Sciatic nerve (tissue), 2 donors: ENCODE measurements at regions not wholly inside any gene's neighbourhood (a gene's known extent, or its start where the extent isn't known, plus 50 kb on each side); places are given as distances from the start of the nearest gene placed in this dataset.

Source experiments
- ATAC-seq: fragments of 200-7000 bp; cut with Tn5 transposase; one replicate; pipeline ENCODE4 v1.9.1; 2020; ENCODE audit warnings: mild to moderate bottlenecking, moderate library complexity
- DNase-seq: peaks from one replicate; pipeline ENCODE4 v3.0.0-alpha.2; 2020; ENCODE audit warnings: low spot score
- intact Hi-C: fragments of 100-400 bp; cut with DNase I; formaldehyde crosslinking; loops from one replicate; pipeline ENCODE4 v1.14.2; 2022
- donor health status: DM: no; HTN: no; CAD: no.
- donor health status: DM: no; HTN: no; CAD: no.

- intact Hi-C loops, result no loop called here
- DNase-seq (no peak), ATAC-seq (no peak)
Measured at GRCh38 chr3:9301091-9301490, 51.6 kb upstream of the SRGAP3 start.

GRCh38 chr3:9301798-9302197, 52.4 kb upstream of the SRGAP3 start:
- ATAC-seq, result peak; percentile 16
- DNase-seq, result no peak
- intact Hi-C loops, result loop anchor here (2.0 kb wide), 1 partner anchor 331 kb away; no protein-coding TSS in a partner anchor

- peak; percentile 90 for DNase-seq
- ATAC-seq, result peak; percentile 96
- intact Hi-C loops, result loop anchor here (2.0 kb wide), 1 partner anchor 332 kb away; no protein-coding TSS in a partner anchor
Measured at GRCh38 chr3:9302425-9303181, 53.2 kb upstream of the SRGAP3 start.

- intact Hi-C loops, result no loop called here
Measured at GRCh38 chr3:9308298-9308990, 54.4 kb upstream of the THUMPD3 start.

GRCh38 chr3:9310043-9310442, 52.8 kb upstream of the THUMPD3 start:
- DNase-seq, result no peak

More at GRCh38 chr3:9308298-9308990, 54.4 kb upstream of the THUMPD3 start:
- ATAC-seq, result no peak
- DNase-seq, result no peak

GRCh38 chr3:9311228-9311627, 51.6 kb upstream of the THUMPD3 start:
- no peak for ATAC-seq
- intact Hi-C loops, result no loop called here
- no peak for DNase-seq

More at GRCh38 chr3:9310043-9310442, 52.8 kb upstream of the THUMPD3 start:
- intact Hi-C loops, result no loop called here
- ATAC-seq, result no peak
